ENCODE measurements at regions not wholly inside any gene's neighbourhood (a gene's known extent, or its start where the extent isn't known, plus 50 kb on each side); places are given as distances from the start of the nearest gene placed in this dataset.

DNA sequence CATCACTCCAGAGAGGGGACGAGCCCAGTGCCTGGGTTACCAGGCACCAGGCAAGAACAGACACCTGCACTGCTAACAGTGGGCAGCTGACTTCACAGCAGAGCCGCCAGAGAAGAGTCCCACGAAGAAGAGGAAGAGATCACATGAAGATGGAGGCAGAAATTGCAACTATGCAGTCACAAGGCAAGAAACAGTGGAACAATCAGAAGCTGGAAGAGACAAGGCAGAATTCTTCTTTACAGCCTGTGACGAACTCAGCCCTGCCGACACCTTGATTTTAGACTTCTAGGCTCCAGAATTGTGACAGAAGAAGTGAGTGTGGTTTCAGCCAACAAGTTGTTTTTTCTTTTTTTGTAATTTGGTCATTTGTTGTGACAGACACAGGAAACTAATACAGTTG lies 59.2 kb downstream of the IL12A start:
- H4K20me1 ChIP-seq (ENCODE audit: insufficient read depth, low read length, poor library complexity, severe bottlenecking): no peaks in the 10 kb centered on the region
- no peaks in the 10 kb centered on the region for H3F3A ChIP-seq (ENCODE audit: low read depth)
- no peaks in the 10 kb centered on the region for H3K27me3 ChIP-seq (ENCODE audit: insufficient read depth, low read length, poor library complexity, severe bottlenecking)
- peaks cover 3% of the 10 kb centered on the region; the same call in 1 of the 2 replicates for H3K9me3 ChIP-seq (ENCODE audit: insufficient read depth, low read depth, low read length)
- TF ChIP-seq, protein P1, sequence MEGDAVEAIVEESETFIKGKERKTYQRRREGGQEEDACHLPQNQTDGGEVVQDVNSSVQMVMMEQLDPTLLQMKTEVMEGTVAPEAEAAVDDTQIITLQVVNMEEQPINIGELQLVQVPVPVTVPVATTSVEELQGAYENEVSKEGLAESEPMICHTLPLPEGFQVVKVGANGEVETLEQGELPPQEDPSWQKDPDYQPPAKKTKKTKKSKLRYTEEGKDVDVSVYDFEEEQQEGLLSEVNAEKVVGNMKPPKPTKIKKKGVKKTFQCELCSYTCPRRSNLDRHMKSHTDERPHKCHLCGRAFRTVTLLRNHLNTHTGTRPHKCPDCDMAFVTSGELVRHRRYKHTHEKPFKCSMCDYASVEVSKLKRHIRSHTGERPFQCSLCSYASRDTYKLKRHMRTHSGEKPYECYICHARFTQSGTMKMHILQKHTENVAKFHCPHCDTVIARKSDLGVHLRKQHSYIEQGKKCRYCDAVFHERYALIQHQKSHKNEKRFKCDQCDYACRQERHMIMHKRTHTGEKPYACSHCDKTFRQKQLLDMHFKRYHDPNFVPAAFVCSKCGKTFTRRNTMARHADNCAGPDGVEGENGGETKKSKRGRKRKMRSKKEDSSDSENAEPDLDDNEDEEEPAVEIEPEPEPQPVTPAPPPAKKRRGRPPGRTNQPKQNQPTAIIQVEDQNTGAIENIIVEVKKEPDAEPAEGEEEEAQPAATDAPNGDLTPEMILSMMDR (conservative IDR thresholded peaks at IDR 0.05; ENCODE audit: low read length): no peak
- no peak for TF ChIP-seq EZH2phosphoT487 (IDR thresholded peaks at IDR 0.05; ENCODE audit: borderline replicate concordance)
- H3K4me3 ChIP-seq (ENCODE audit: low read length, poor library complexity, severe bottlenecking): no peak overlapping the region
- H3K79me2 ChIP-seq (ENCODE audit: insufficient read depth, low read length): no peaks in the 10 kb centered on the region
- H3K9ac ChIP-seq (ENCODE audit: low read depth, low read length, poor library complexity, severe bottlenecking): no peak overlapping the region
- H3K4me2 ChIP-seq (ENCODE audit: low read depth, low read length, poor library complexity, severe bottlenecking): no peak overlapping the region
- H3K9me2 ChIP-seq (replicated peaks; ENCODE audit: low read depth, low read length): no peaks in the 10 kb centered on the region
- no peaks in the 10 kb centered on the region for H3K36me3 ChIP-seq (ENCODE audit: insufficient read depth, low read length)
- no peak overlapping the region for H2AFZ ChIP-seq (ENCODE audit: low read length)
- H3K4me1 ChIP-seq (ENCODE audit: insufficient read depth, low read length, poor library complexity, severe bottlenecking): no peaks in the 10 kb centered on the region

DNA sequence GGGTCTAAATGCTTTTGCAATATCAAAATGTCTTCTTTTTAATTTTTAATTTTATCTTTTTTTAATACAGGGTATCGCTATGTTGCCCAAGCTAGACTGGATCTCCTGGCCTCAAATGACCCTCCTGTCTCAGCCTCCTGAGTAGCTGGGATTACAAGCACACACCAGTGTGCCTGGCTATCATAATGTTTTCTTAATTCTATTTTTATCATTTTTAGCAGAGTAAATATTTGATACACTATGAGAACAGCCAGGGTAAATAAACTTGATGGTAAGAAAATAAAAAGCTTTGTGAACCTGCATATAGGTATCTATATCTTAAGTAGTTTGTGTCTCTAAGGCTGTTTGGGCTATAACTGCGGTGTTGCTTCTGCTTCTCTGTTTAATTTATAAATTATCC lies 60.4 kb downstream of the IL12A start:
- TF ChIP-seq, protein P1 (conservative IDR thresholded peaks at IDR 0.05; ENCODE audit: low read length): no peak
- TF ChIP-seq EZH2phosphoT487 (IDR thresholded peaks at IDR 0.05; ENCODE audit: borderline replicate concordance): no peak
- H3K4me1 ChIP-seq (ENCODE audit: insufficient read depth, low read length, poor library complexity, severe bottlenecking): no peaks in the 10 kb centered on the region
- no peak overlapping the region for H3K4me3 ChIP-seq (ENCODE audit: low read length, poor library complexity, severe bottlenecking)
- H3F3A ChIP-seq (ENCODE audit: low read depth): no peaks in the 10 kb centered on the region
- H2AFZ ChIP-seq (ENCODE audit: low read length): no peak overlapping the region
- H3K9me2 ChIP-seq (replicated peaks; ENCODE audit: low read depth, low read length): no peaks in the 10 kb centered on the region
- no peaks in the 10 kb centered on the region for H3K79me2 ChIP-seq (ENCODE audit: insufficient read depth, low read length)
- no peak overlapping the region for H3K9ac ChIP-seq (ENCODE audit: low read depth, low read length, poor library complexity, severe bottlenecking)
- H4K20me1 ChIP-seq (ENCODE audit: insufficient read depth, low read length, poor library complexity, severe bottlenecking): no peaks in the 10 kb centered on the region
- no peaks in the 10 kb centered on the region for H3K36me3 ChIP-seq (ENCODE audit: insufficient read depth, low read length)
- H3K4me2 ChIP-seq (ENCODE audit: low read depth, low read length, poor library complexity, severe bottlenecking): no peak overlapping the region
- no peaks in the 10 kb centered on the region for H3K27me3 ChIP-seq (ENCODE audit: insufficient read depth, low read length, poor library complexity, severe bottlenecking)
- H3K9me3 ChIP-seq (ENCODE audit: insufficient read depth, low read depth, low read length): no peaks in the 10 kb centered on the region

DNA sequence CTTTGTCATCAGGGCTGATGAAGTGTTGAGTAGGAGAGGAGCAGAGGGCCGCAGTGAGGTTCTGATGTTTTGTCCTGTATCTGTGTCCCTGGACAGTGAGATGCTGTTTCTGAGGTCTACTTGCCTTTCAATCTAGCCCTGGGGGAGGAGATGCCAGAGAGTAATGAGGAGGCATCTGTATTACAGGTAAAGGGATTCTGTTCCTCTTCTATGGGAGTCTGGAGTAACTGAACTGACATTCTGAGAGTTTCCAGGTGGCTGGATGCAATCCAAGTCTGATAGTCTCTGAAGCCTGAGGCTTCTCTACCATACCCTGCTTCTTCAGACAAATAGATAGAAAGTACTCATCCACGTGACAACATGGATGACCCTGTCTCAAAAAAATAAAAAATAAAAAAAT lies 60.9 kb downstream of the IL12A start:
- no peak overlapping the region for H2AFZ ChIP-seq (ENCODE audit: low read length)
- H3K79me2 ChIP-seq (ENCODE audit: insufficient read depth, low read length): no peaks in the 10 kb centered on the region
- no peak overlapping the region for H3K4me2 ChIP-seq (ENCODE audit: low read depth, low read length, poor library complexity, severe bottlenecking)
- no peaks in the 10 kb centered on the region for H3F3A ChIP-seq (ENCODE audit: low read depth)
- H3K4me1 ChIP-seq (ENCODE audit: insufficient read depth, low read length, poor library complexity, severe bottlenecking): no peaks in the 10 kb centered on the region
- H3K27me3 ChIP-seq (ENCODE audit: insufficient read depth, low read length, poor library complexity, severe bottlenecking): no peaks in the 10 kb centered on the region
- no peak overlapping the region for H3K4me3 ChIP-seq (ENCODE audit: low read length, poor library complexity, severe bottlenecking)
- no peak overlapping the region for H3K9ac ChIP-seq (ENCODE audit: low read depth, low read length, poor library complexity, severe bottlenecking)
- no peaks in the 10 kb centered on the region for H3K9me3 ChIP-seq (ENCODE audit: insufficient read depth, low read depth, low read length)
- H3K36me3 ChIP-seq (ENCODE audit: insufficient read depth, low read length): no peaks in the 10 kb centered on the region
- TF ChIP-seq, protein P1 (conservative IDR thresholded peaks at IDR 0.05; ENCODE audit: low read length): no peak
- TF ChIP-seq EZH2phosphoT487 (IDR thresholded peaks at IDR 0.05; ENCODE audit: borderline replicate concordance): no peak
- no peaks in the 10 kb centered on the region for H4K20me1 ChIP-seq (ENCODE audit: insufficient read depth, low read length, poor library complexity, severe bottlenecking)
- no peaks in the 10 kb centered on the region for H3K9me2 ChIP-seq (replicated peaks; ENCODE audit: low read depth, low read length)

Data from Loucy (cell line).